A549 (cell line): ENCODE measurements at regions not wholly inside any gene's neighbourhood (a gene's known extent, or its start where the extent isn't known, plus 50 kb on each side); places are given as distances from the start of the nearest gene placed in this dataset.

Experiments used
- ATAC-seq, 2 experiments: fragments of 200-7000 bp in 1 of 2; fragments of >200 bp in 1 of 2; cut with Nextera tagmentation in 1 of 2; cut with Tn5 transposase in 1 of 2; 3 replicates each; pipeline versions ENCODE4 v1.8.0 to v1.9.1; 2018 to 2020; ENCODE audit warnings: mild to moderate bottlenecking in 1 of 2, moderate library complexity in 1 of 2
- CTCF ChIA-PET: fragments of 300-600 bp; sonication (Branson Sonifier 250); formaldehyde crosslinking; extraction: SDS; loops from one replicate; lab custom pipeline; 2021; ENCODE audit warnings: antibody characterized with exemption, inconsistent platforms; lab: Yijun Ruan, JAX
- POLR2A ChIA-PET: fragments of 350-600 bp; formaldehyde crosslinking; extraction: SDS; loops from one replicate; lab custom pipeline; 2021; ENCODE audit warnings: antibody characterized with exemption, inconsistent platforms; lab: Yijun Ruan, JAX
- DNase-seq, 2 experiments: peaks; one replicate each; pipeline versions ENCODE4 v3.0.0 to v3.0.0-alpha.2; 2011 to 2016; ENCODE audit warnings: low read depth in 1 of 2, low spot score in 1 of 2
- FAIRE-seq: peaks from 2 replicates; lab custom pipeline; 2011; peaks lifted over from hg19 to GRCh38; lab: Jason Lieb, UNC
- H3K27ac ChIP-seq, 2 experiments: fragments of >200 bp; sonication (Bioruptor Twin); formaldehyde crosslinking; 3 replicates each; pipeline ENCODE4 v1.5.1; 2016 to 2017
- H3K4me1 ChIP-seq: fragments of >200 bp; sonication (Bioruptor Twin); formaldehyde crosslinking; 3 replicates; pipeline ENCODE4 v1.6.1; 2016
- H3K4me2 ChIP-seq: fragments of >200 bp; sonication (Bioruptor Twin); formaldehyde crosslinking; 3 replicates; pipeline ENCODE4 v1.6.1; 2016
- H3K4me3 ChIP-seq: fragments of >200 bp; sonication (Bioruptor Twin); formaldehyde crosslinking; 3 replicates; pipeline ENCODE4 v1.5.1; 2016
- H3K9me3 ChIP-seq: fragments of >200 bp; sonication (Bioruptor Twin); formaldehyde crosslinking; 3 replicates; pipeline ENCODE4 v1.6.1; 2016
- CBX2 ChIP-seq: fragments of 200-600 bp; sonication (generic); IDR thresholded peaks from 2 replicates; pipeline ENCODE4 v1.6.1; 2016; ENCODE audit warnings: low read depth, mild to moderate bottlenecking, borderline replicate concordance
- EHF ChIP-seq: fragments of 250-450 bp; sonication (Bioruptor Pico); IDR thresholded peaks from 2 replicates; pipeline ENCODE4 v1.5.0; 2020; ENCODE audit warnings: mild to moderate bottlenecking
- EP300 ChIP-seq, 2 experiments: fragments of >200 bp; sonication (Bioruptor Twin); formaldehyde crosslinking; IDR thresholded peaks; 2 replicates in 1 of 2; 3 replicates in 1 of 2; pipeline ENCODE4 v1.6.1; 2016 to 2017
- FOSB ChIP-seq: fragments of 250-450 bp; sonication (Bioruptor Pico); IDR thresholded peaks from 2 replicates; pipeline ENCODE4 v1.5.0; 2020; ENCODE audit warnings: mild to moderate bottlenecking, moderate library complexity
- FOSL2 ChIP-seq, 2 experiments: fragments of 450-650 bp in 1 of 2; fragments of >200 bp in 1 of 2; sonication (Bioruptor Twin) in 1 of 2; formaldehyde crosslinking; IDR thresholded peaks; 2 replicates each; pipeline versions ENCODE4 v1.5.0 to v1.6.1; 2016 to 2020; ENCODE audit warnings: mild to moderate bottlenecking in 1 of 2, moderate library complexity in 1 of 2
- HDAC2 ChIP-seq: fragments of 200-600 bp; sonication (generic); IDR thresholded peaks from 2 replicates; pipeline ENCODE4 v1.6.1; 2016
- HOXA7 ChIP-seq: fragments of 250-450 bp; sonication (Bioruptor Pico); IDR thresholded peaks from 2 replicates; pipeline ENCODE4 v1.5.0; 2020; ENCODE audit warnings: mild to moderate bottlenecking, moderate library complexity
- HOXB5 ChIP-seq: fragments of 250-450 bp; sonication (Bioruptor Pico); IDR thresholded peaks from 2 replicates; pipeline ENCODE4 v1.5.0; 2020; ENCODE audit warnings: mild to moderate bottlenecking, moderate library complexity
- JUN ChIP-seq, 2 experiments: fragments of >200 bp; sonication (Bioruptor Twin); formaldehyde crosslinking; IDR thresholded peaks; 2 replicates in 1 of 2; 3 replicates in 1 of 2; pipeline ENCODE4 v1.6.1; 2016 to 2017
- KDM1A ChIP-seq: fragments of 200-600 bp; sonication (generic); IDR thresholded peaks from 2 replicates; pipeline ENCODE4 v1.6.1; 2016; ENCODE audit warnings: low read depth, mild to moderate bottlenecking
- MAFK ChIP-seq: fragments of 450-650 bp; IDR thresholded peaks from 2 replicates; pipeline ENCODE4 v1.6.1; 2014; ENCODE audit not compliant: partially characterized antibody
- NFE2L2 ChIP-seq: fragments of 150-350 bp; conservative IDR thresholded peaks from 2 replicates; pipeline ENCODE4 v1.6.1; 2014; ENCODE audit warnings: low read length
- NPAS2 ChIP-seq: fragments of 250-450 bp; sonication (Bioruptor Pico); IDR thresholded peaks from 2 replicates; pipeline ENCODE4 v1.8.0; 2022; ENCODE audit warnings: mild to moderate bottlenecking, moderate library complexity, borderline replicate concordance
- RAD21 ChIP-seq, 2 experiments: fragments of >200 bp in 1 of 2; sonication (Bioruptor Twin) in 1 of 2; formaldehyde crosslinking in 1 of 2; IDR thresholded peaks in 1 of 2; conservative IDR thresholded peaks in 1 of 2; 2 replicates in 1 of 2; 3 replicates in 1 of 2; pipeline ENCODE4 v1.6.1; 2012 to 2018; ENCODE audit warnings: inconsistent platforms in 1 of 2
- RCOR1 ChIP-seq: fragments of 150-350 bp; IDR thresholded peaks from 2 replicates; pipeline ENCODE4 v1.6.1; 2014; ENCODE audit warnings: antibody characterized with exemption, low read length, low read depth
- SMC3 ChIP-seq: fragments of >200 bp; sonication (Bioruptor Twin); formaldehyde crosslinking; IDR thresholded peaks from 3 replicates; pipeline ENCODE4 v1.6.1; 2018; ENCODE audit warnings: inconsistent platforms
- SREBF2 ChIP-seq: fragments of 450-650 bp; IDR thresholded peaks from 2 replicates; pipeline ENCODE4 v1.6.1; 2014; ENCODE audit warnings: mild to moderate bottlenecking, moderate library complexity
- TP53 ChIP-seq: fragments of 250-450 bp; sonication (Bioruptor Pico); IDR thresholded peaks from 2 replicates; pipeline ENCODE4 v1.5.0; 2021; ENCODE audit warnings: mild to moderate bottlenecking, moderate library complexity
- ZSCAN20 ChIP-seq: fragments of 250-450 bp; sonication (Bioruptor Pico); IDR thresholded peaks from 2 replicates; pipeline ENCODE4 v1.8.0; 2022; ENCODE audit warnings: mild to moderate bottlenecking, moderate library complexity
- WGBS: methylation state at CpG from one replicate; pipeline ENCODE4 v1.1.6; 2017; ENCODE audit errors: missing lambda C conversion rate; 5-methylcytosine and 5-hydroxymethylcytosine counted together
- TF ChIP-seq, protein P1 (sequence below): fragments of >200 bp; sonication (Bioruptor Twin); formaldehyde crosslinking; IDR thresholded peaks from 3 replicates; pipeline ENCODE4 v1.6.1; 2016
- TF ChIP-seq, protein P2 (sequence below): IDR thresholded peaks from 2 replicates; pipeline ENCODE4 v1.6.1; 2012; ENCODE audit warnings: low read depth, borderline replicate concordance
- TF ChIP-seq, protein P3 (sequence below): fragments of 150-350 bp; IDR thresholded peaks from 2 replicates; pipeline ENCODE4 v1.6.1; 2014; ENCODE audit warnings: low read depth, mild to moderate bottlenecking, low read length
- TF ChIP-seq, protein P4 (sequence below): fragments of 200-600 bp; sonication (generic); IDR thresholded peaks from 2 replicates; pipeline ENCODE4 v1.6.1; 2016; ENCODE audit warnings: antibody characterized with exemption, mild to moderate bottlenecking, moderate library complexity
- TF ChIP-seq, protein P5 (sequence below): fragments of 450-650 bp; IDR thresholded peaks from 2 replicates; pipeline ENCODE4 v1.6.1; 2014; ENCODE audit warnings: antibody characterized with exemption
- TF ChIP-seq, protein P6 (sequence below): fragments of 250-450 bp; sonication (Bioruptor Pico); IDR thresholded peaks from 2 replicates; pipeline ENCODE4 v1.5.0; 2021; ENCODE audit warnings: mild to moderate bottlenecking, moderate library complexity, borderline replicate concordance

DNA sequence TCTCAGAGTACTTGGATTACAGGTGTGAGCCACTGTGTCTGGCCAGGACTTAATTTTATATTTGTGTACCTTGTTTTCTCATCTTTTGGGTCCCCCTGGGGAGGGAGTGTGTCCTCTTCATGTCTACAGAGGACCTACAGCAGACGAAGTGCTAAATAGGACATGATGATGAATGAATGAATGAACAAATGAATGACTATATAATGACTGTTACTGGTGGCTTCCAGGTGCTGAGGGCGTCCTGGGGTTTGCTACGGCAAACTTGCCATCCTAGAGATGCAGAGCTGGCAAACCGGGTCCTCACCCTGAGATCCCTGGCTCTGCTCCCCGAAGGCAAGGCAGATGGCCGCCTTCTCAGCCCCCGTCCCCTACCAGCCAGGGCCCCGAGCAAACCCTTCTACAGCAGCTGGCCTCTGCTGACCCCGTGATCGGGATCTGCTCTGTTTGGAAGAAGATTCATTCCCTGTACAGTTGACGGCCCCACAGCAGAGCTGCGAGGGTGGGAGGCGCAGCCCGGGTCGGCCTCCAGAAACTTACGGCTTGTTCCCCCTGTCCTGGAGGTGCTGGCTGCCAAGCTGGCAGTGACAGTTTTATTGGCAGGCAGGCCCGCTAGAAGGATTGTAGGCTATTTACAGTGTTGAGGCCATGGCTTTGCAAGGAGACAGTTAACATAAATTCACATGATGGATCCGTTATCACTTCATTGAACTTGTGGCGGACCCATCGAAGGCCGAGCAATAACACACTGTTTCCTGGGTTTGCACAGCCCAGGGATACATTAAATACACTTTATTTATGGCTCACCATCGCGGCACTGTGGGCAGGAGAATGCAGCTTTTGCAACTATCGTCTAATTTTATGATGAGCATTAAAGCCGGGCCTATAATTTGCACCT lies 197.7 kb upstream of the GSE1 start (continued):
- no peak for TF ChIP-seq EHF (CRISPR knock-in tag)

DNA sequence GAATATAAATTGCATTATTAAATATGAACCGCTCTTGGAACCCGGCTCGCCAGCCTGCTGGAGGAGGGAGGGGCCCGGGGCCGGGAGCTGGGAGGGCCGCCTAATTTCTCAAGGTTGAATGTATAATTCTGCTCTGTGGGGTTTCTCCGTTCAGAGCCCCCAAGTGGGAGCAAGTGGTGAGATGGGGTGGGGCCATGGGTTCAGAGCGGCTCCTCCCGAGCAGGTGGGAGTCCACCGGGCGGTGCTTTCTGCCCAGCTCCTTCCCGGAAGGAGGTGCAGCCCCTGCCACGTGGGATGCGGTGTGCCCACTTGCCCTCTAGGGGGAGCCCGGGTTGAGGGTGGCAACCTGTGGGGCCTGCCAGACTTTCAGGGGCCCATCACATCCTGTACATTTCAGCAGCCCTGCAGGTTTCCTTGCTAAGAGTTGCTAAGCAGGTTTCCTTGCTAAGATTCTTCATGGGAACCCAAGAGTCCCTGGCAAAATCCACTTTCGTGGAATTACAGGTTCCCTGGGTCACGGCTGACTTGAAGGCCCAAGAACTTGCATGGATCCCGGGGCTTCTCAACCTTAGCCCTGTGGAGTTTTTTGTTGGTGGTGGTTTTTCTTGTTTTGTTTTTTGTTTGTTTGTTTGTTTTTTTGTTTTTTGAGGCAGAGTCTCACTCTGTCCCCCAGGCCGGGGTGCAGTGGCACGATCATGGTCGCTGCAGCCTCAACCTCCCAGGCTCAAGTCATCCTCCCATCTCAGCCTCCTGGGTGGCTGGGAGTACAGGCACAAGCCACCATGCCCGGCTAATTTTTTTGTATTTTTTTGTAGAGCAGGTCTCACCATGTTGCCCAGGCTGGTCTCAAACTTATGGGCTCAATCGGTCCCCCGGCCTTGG lies 196.7 kb upstream of the GSE1 start:
- Histone ChIP-seq H3K4me3 (no peak overlapping the region), H3K9me3 (no peaks in the 10 kb centered on the region), H3K4me2 (no peak overlapping the region), H3K27ac (peak overlapping the region in 1 of 2 experiments; percentile 44; a peak in 1 of 6 replicates), H3K4me1 (peaks cover 6% of the 10 kb centered on the region)
- DNase-seq, result peak; percentile 67 to 76
- peak; percentile 73 to 87; a peak in 5 of 6 replicates for ATAC-seq
- 80% methylated on average over 20 of the region's 24 CpGs for WGBS
- ChIA-PET POLR2A (interaction anchor here (0.7 to 1.0 kb wide), 2 partner anchors 21 to 196 kb away, joined by 3 read pairs; no protein-coding TSS in a partner anchor), CTCF (interaction anchor here (0.6 to 8.3 kb wide), 28 partner anchors 13 to 208 kb away, joined by 3 to 85 read pairs (median 4); partner anchors contain the start of gene GSE1)
- no peak for FAIRE-seq
- no peak for TF ChIP-seq HDAC2
- no peak for TF ChIP-seq HOXB5
- TF ChIP-seq SREBF2, result no peak
- TF ChIP-seq NFE2L2, result no peak
- TF ChIP-seq MAFK, result no peak
- TF ChIP-seq, protein P1, sequence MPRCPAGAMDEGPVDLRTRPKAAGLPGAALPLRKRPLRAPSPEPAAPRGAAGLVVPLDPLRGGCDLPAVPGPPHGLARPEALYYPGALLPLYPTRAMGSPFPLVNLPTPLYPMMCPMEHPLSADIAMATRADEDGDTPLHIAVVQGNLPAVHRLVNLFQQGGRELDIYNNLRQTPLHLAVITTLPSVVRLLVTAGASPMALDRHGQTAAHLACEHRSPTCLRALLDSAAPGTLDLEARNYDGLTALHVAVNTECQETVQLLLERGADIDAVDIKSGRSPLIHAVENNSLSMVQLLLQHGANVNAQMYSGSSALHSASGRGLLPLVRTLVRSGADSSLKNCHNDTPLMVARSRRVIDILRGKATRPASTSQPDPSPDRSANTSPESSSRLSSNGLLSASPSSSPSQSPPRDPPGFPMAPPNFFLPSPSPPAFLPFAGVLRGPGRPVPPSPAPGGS, result no peak
- peak; percentile 35; the same call in 1 of the 3 replicates for TF ChIP-seq SMC3
- TF ChIP-seq, protein P2, sequence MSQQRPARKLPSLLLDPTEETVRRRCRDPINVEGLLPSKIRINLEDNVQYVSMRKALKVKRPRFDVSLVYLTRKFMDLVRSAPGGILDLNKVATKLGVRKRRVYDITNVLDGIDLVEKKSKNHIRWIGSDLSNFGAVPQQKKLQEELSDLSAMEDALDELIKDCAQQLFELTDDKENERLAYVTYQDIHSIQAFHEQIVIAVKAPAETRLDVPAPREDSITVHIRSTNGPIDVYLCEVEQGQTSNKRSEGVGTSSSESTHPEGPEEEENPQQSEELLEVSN, result no peak
- TF ChIP-seq, protein P3, sequence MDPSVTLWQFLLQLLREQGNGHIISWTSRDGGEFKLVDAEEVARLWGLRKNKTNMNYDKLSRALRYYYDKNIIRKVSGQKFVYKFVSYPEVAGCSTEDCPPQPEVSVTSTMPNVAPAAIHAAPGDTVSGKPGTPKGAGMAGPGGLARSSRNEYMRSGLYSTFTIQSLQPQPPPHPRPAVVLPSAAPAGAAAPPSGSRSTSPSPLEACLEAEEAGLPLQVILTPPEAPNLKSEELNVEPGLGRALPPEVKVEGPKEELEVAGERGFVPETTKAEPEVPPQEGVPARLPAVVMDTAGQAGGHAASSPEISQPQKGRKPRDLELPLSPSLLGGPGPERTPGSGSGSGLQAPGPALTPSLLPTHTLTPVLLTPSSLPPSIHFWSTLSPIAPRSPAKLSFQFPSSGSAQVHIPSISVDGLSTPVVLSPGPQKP, result no peak
- no peak for TF ChIP-seq HOXA7 (CRISPR knock-in tag)
- TF ChIP-seq, protein P4, sequence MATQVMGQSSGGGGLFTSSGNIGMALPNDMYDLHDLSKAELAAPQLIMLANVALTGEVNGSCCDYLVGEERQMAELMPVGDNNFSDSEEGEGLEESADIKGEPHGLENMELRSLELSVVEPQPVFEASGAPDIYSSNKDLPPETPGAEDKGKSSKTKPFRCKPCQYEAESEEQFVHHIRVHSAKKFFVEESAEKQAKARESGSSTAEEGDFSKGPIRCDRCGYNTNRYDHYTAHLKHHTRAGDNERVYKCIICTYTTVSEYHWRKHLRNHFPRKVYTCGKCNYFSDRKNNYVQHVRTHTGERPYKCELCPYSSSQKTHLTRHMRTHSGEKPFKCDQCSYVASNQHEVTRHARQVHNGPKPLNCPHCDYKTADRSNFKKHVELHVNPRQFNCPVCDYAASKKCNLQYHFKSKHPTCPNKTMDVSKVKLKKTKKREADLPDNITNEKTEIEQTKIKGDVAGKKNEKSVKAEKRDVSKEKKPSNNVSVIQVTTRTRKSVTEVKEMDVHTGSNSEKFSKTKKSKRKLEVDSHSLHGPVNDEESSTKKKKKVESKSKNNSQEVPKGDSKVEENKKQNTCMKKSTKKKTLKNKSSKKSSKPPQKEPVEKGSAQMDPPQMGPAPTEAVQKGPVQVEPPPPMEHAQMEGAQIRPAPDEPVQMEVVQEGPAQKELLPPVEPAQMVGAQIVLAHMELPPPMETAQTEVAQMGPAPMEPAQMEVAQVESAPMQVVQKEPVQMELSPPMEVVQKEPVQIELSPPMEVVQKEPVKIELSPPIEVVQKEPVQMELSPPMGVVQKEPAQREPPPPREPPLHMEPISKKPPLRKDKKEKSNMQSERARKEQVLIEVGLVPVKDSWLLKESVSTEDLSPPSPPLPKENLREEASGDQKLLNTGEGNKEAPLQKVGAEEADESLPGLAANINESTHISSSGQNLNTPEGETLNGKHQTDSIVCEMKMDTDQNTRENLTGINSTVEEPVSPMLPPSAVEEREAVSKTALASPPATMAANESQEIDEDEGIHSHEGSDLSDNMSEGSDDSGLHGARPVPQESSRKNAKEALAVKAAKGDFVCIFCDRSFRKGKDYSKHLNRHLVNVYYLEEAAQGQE, result no peak
- no peak for TF ChIP-seq EP300 (IDR thresholded peaks at IDR 0.05)
- no peak for TF ChIP-seq TP53 (CRISPR knock-in tag)
- no peak for TF ChIP-seq FOSL2 (IDR thresholded peaks at IDR 0.05)
- no peak for TF ChIP-seq FOSL2 (CRISPR knock-in tag; IDR thresholded peaks at IDR 0.05)
- TF ChIP-seq ZSCAN20 (CRISPR knock-in tag), result no peak
- TF ChIP-seq, protein P5, sequence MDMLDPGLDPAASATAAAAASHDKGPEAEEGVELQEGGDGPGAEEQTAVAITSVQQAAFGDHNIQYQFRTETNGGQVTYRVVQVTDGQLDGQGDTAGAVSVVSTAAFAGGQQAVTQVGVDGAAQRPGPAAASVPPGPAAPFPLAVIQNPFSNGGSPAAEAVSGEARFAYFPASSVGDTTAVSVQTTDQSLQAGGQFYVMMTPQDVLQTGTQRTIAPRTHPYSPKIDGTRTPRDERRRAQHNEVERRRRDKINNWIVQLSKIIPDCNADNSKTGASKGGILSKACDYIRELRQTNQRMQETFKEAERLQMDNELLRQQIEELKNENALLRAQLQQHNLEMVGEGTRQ, result peak; percentile 50; the same call in 1 of the 2 replicates
- TF ChIP-seq KDM1A, result no peak
- TF ChIP-seq RAD21 (conservative IDR thresholded peaks at IDR 0.05 in 1 of 2, IDR thresholded peaks at IDR 0.05 in 1 of 2), result peak; percentile 43 to 46; a peak in 2 of 5 replicates
- TF ChIP-seq, protein P6, sequence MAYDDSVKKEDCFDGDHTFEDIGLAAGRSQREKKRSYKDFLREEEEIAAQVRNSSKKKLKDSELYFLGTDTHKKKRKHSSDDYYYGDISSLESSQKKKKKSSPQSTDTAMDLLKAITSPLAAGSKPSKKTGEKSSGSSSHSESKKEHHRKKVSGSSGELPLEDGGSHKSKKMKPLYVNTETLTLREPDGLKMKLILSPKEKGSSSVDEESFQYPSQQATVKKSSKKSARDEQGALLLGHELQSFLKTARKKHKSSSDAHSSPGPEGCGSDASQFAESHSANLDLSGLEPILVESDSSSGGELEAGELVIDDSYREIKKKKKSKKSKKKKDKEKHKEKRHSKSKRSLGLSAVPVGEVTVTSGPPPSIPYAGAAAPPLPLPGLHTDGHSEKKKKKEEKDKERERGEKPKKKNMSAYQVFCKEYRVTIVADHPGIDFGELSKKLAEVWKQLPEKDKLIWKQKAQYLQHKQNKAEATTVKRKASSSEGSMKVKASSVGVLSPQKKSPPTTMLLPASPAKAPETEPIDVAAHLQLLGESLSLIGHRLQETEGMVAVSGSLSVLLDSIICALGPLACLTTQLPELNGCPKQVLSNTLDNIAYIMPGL (CRISPR knock-in tag), result no peak
- TF ChIP-seq NPAS2, result no peak
- no peak for TF ChIP-seq FOSB (CRISPR knock-in tag)
- TF ChIP-seq CBX2, result no peak
- no peak for TF ChIP-seq JUN (IDR thresholded peaks at IDR 0.05)
- TF ChIP-seq RCOR1, result no peak
